K562 (cell line): ENCODE measurements at regions not wholly inside any gene's neighbourhood (a gene's known extent, or its start where the extent isn't known, plus 50 kb on each side); places are given as distances from the start of the nearest gene placed in this dataset.

Experiments
- DMBX1 ChIP-seq: fragments of 250-450 bp; sonication (Bioruptor Pico); IDR thresholded peaks from 2 replicates; pipeline ENCODE4 v1.8.0; 2022; ENCODE audit warnings: inconsistent platforms, mild to moderate bottlenecking, moderate library complexity, borderline replicate concordance
- MED1 ChIP-seq: sonication (generic); formaldehyde crosslinking; IDR thresholded peaks from 2 replicates; pipeline ENCODE4 v1.8.1; 2023; ENCODE audit warnings: missing genetic modification reagents, borderline replicate concordance
- MEIS2 ChIP-seq: fragments of 450-650 bp; IDR thresholded peaks from 2 replicates; pipeline ENCODE4 v1.6.1; 2014; ENCODE audit warnings: mild to moderate bottlenecking; ENCODE audit not compliant: partially characterized antibody
- THRAP3 ChIP-seq: fragments of 450-650 bp; IDR thresholded peaks from 2 replicates; pipeline ENCODE4 v1.6.1; 2016; ENCODE audit warnings: mild to moderate bottlenecking, inconsistent platforms, borderline replicate concordance
- ZFP36 ChIP-seq: fragments of 150-350 bp; IDR thresholded peaks from 2 replicates; pipeline ENCODE4 v1.6.1; 2018; ENCODE audit warnings: low read length, low read depth; ENCODE audit not compliant: partially characterized antibody
- ZFX ChIP-seq: sonication (generic); formaldehyde crosslinking; IDR thresholded peaks from 2 replicates; pipeline ENCODE4 v1.8.0; 2022; ENCODE audit warnings: mild to moderate bottlenecking, missing genetic modification reagents, moderate library complexity
- ZKSCAN3 ChIP-seq: fragments of 250-450 bp; sonication (Bioruptor Pico); IDR thresholded peaks from 2 replicates; pipeline ENCODE4 v1.4.0; 2020
- TF ChIP-seq, protein P1 (sequence below): fragments of 200-800 bp; sonication (Bioruptor generic); IDR thresholded peaks from 2 replicates; pipeline ENCODE4 v1.6.1; 2016; ENCODE audit warnings: missing genetic modification characterization, missing compliant biosample characterization
- TF ChIP-seq, protein P2 (sequence below), 2 experiments: fragments of 150-350 bp in 1 of 2; IDR thresholded peaks; 2 replicates each; pipeline ENCODE4 v1.6.1; 2012 to 2016; ENCODE audit warnings: low read depth in 2 of 2, low read length in 2 of 2, mild to moderate bottlenecking in 1 of 2, moderate library complexity in 1 of 2
- TF ChIP-seq, protein P3 (sequence below): fragments of 200-800 bp; sonication (Bioruptor generic); IDR thresholded peaks from 2 replicates; pipeline ENCODE4 v1.6.1; 2017; ENCODE audit warnings: missing genetic modification characterization, missing compliant biosample characterization
- TF ChIP-seq, protein P4 (sequence below): sonication (generic); formaldehyde crosslinking; IDR thresholded peaks from 2 replicates; pipeline ENCODE4 v1.8.0; 2022; ENCODE audit warnings: mild to moderate bottlenecking, missing genetic modification reagents, borderline replicate concordance
- TF ChIP-seq, protein P5 (sequence below): sonication (generic); formaldehyde crosslinking; IDR thresholded peaks from 2 replicates; pipeline ENCODE4 v1.8.0; 2022; ENCODE audit warnings: missing genetic modification reagents, mild to moderate bottlenecking, borderline replicate concordance

DNA sequence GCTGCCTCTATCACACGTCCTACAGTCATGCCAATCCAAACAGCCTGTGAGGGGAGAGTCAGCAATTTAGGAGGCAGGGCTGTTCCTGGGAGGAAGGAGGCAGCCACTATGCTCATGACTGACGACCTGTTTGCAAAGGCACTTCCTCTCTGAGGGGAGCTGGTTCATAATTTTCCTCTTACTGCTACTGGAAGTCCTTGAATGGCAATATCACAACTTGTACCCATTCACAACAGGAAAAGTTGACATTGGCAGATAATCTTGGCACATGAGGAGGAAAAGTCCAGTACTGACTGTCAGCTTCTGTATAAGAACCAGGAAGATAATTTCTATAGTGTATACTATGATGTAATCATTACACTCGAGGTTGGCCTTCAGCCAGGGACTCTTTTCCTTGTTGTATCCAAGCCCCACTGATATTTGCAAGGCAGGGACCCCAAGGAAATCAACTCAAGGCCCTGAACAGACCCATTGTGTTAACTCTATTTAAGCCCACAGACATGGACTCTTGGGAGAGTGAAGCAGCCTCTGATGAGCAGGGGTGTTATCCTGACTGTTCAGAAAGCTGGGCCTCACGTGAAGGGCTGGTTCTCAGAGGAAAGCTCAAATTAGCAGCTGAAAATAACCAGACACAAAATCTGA, 267.3 kb upstream of the ADAMTS9 start (continued):
- TF ChIP-seq, protein P1, sequence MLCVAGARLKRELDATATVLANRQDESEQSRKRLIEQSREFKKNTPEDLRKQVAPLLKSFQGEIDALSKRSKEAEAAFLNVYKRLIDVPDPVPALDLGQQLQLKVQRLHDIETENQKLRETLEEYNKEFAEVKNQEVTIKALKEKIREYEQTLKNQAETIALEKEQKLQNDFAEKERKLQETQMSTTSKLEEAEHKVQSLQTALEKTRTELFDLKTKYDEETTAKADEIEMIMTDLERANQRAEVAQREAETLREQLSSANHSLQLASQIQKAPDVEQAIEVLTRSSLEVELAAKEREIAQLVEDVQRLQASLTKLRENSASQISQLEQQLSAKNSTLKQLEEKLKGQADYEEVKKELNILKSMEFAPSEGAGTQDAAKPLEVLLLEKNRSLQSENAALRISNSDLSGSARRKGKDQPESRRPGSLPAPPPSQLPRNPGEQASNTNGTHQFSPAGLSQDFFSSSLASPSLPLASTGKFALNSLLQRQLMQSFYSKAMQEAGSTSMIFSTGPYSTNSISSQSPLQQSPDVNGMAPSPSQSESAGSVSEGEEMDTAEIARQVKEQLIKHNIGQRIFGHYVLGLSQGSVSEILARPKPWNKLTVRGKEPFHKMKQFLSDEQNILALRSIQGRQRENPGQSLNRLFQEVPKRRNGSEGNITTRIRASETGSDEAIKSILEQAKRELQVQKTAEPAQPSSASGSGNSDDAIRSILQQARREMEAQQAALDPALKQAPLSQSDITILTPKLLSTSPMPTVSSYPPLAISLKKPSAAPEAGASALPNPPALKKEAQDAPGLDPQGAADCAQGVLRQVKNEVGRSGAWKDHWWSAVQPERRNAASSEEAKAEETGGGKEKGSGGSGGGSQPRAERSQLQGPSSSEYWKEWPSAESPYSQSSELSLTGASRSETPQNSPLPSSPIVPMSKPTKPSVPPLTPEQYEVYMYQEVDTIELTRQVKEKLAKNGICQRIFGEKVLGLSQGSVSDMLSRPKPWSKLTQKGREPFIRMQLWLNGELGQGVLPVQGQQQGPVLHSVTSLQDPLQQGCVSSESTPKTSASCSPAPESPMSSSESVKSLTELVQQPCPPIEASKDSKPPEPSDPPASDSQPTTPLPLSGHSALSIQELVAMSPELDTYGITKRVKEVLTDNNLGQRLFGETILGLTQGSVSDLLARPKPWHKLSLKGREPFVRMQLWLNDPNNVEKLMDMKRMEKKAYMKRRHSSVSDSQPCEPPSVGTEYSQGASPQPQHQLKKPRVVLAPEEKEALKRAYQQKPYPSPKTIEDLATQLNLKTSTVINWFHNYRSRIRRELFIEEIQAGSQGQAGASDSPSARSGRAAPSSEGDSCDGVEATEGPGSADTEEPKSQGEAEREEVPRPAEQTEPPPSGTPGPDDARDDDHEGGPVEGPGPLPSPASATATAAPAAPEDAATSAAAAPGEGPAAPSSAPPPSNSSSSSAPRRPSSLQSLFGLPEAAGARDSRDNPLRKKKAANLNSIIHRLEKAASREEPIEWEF (CRISPR knock-in tag) = no peak
- TF ChIP-seq MEIS2 (peak; percentile 91), DMBX1 (CRISPR knock-in tag) (no peak), ZKSCAN3 (no peak), THRAP3 (no peak), ZFX (CRISPR knock-in tag) (no peak), MED1 (CRISPR knock-in tag) (no peak), ZFP36 (peak; percentile 12)
- TF ChIP-seq, protein P2, sequence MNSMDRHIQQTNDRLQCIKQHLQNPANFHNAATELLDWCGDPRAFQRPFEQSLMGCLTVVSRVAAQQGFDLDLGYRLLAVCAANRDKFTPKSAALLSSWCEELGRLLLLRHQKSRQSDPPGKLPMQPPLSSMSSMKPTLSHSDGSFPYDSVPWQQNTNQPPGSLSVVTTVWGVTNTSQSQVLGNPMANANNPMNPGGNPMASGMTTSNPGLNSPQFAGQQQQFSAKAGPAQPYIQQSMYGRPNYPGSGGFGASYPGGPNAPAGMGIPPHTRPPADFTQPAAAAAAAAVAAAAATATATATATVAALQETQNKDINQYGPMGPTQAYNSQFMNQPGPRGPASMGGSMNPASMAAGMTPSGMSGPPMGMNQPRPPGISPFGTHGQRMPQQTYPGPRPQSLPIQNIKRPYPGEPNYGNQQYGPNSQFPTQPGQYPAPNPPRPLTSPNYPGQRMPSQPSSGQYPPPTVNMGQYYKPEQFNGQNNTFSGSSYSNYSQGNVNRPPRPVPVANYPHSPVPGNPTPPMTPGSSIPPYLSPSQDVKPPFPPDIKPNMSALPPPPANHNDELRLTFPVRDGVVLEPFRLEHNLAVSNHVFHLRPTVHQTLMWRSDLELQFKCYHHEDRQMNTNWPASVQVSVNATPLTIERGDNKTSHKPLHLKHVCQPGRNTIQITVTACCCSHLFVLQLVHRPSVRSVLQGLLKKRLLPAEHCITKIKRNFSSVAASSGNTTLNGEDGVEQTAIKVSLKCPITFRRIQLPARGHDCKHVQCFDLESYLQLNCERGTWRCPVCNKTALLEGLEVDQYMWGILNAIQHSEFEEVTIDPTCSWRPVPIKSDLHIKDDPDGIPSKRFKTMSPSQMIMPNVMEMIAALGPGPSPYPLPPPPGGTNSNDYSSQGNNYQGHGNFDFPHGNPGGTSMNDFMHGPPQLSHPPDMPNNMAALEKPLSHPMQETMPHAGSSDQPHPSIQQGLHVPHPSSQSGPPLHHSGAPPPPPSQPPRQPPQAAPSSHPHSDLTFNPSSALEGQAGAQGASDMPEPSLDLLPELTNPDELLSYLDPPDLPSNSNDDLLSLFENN (IDR thresholded peaks at IDR 0.05; ENCODE audit: low read depth in 2 of 2, low read length in 2 of 2) = no peak
- TF ChIP-seq, protein P3, sequence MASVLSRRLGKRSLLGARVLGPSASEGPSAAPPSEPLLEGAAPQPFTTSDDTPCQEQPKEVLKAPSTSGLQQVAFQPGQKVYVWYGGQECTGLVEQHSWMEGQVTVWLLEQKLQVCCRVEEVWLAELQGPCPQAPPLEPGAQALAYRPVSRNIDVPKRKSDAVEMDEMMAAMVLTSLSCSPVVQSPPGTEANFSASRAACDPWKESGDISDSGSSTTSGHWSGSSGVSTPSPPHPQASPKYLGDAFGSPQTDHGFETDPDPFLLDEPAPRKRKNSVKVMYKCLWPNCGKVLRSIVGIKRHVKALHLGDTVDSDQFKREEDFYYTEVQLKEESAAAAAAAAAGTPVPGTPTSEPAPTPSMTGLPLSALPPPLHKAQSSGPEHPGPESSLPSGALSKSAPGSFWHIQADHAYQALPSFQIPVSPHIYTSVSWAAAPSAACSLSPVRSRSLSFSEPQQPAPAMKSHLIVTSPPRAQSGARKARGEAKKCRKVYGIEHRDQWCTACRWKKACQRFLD (CRISPR knock-in tag) = no peak
- TF ChIP-seq, protein P4, sequence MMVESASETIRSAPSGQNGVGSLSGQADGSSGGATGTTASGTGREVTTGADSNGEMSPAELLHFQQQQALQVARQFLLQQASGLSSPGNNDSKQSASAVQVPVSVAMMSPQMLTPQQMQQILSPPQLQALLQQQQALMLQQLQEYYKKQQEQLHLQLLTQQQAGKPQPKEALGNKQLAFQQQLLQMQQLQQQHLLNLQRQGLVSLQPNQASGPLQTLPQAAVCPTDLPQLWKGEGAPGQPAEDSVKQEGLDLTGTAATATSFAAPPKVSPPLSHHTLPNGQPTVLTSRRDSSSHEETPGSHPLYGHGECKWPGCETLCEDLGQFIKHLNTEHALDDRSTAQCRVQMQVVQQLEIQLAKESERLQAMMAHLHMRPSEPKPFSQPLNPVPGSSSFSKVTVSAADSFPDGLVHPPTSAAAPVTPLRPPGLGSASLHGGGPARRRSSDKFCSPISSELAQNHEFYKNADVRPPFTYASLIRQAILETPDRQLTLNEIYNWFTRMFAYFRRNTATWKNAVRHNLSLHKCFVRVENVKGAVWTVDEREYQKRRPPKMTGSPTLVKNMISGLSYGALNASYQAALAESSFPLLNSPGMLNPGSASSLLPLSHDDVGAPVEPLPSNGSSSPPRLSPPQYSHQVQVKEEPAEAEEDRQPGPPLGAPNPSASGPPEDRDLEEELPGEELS = no peak
- TF ChIP-seq, protein P5, sequence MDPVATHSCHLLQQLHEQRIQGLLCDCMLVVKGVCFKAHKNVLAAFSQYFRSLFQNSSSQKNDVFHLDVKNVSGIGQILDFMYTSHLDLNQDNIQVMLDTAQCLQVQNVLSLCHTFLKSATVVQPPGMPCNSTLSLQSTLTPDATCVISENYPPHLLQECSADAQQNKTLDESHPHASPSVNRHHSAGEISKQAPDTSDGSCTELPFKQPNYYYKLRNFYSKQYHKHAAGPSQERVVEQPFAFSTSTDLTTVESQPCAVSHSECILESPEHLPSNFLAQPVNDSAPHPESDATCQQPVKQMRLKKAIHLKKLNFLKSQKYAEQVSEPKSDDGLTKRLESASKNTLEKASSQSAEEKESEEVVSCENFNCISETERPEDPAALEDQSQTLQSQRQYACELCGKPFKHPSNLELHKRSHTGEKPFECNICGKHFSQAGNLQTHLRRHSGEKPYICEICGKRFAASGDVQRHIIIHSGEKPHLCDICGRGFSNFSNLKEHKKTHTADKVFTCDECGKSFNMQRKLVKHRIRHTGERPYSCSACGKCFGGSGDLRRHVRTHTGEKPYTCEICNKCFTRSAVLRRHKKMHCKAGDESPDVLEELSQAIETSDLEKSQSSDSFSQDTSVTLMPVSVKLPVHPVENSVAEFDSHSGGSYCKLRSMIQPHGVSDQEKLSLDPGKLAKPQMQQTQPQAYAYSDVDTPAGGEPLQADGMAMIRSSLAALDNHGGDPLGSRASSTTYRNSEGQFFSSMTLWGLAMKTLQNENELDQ (CRISPR knock-in tag) = no peak
